ENCODE measurements at regions not wholly inside any gene's neighbourhood (a gene's known extent, or its start where the extent isn't known, plus 50 kb on each side); places are given as distances from the start of the nearest gene placed in this dataset.

- no peak for TF ChIP-seq CTCF (IDR thresholded peaks at IDR 0.05)
- TF ChIP-seq ZFX (IDR thresholded peaks at IDR 0.05; ENCODE audit: borderline replicate concordance), result no peak
These were observed 101.7 kb upstream of the RAP2B start for GRCh38 chr3:153060346-153060745.

Measured in 22Rv1 (cell line).